AG09319 (cell line): ENCODE measurements at regions not wholly inside any gene's neighbourhood (a gene's known extent, or its start where the extent isn't known, plus 50 kb on each side); places are given as distances from the start of the nearest gene placed in this dataset.

ENCODE experiments used
- DNase-seq: peaks from one replicate; pipeline ENCODE4 v3.0.0-alpha.2; 2010; ENCODE audit warnings: low read depth; ENCODE audit errors: extremely low read depth
- TF ChIP-seq, protein P1 (sequence below): IDR thresholded peaks from 2 replicates; pipeline ENCODE4 v1.5.1; 2011; ENCODE audit warnings: low read depth, mild to moderate bottlenecking, inconsistent platforms, low read length, moderate library complexity

- TF ChIP-seq, protein P1, sequence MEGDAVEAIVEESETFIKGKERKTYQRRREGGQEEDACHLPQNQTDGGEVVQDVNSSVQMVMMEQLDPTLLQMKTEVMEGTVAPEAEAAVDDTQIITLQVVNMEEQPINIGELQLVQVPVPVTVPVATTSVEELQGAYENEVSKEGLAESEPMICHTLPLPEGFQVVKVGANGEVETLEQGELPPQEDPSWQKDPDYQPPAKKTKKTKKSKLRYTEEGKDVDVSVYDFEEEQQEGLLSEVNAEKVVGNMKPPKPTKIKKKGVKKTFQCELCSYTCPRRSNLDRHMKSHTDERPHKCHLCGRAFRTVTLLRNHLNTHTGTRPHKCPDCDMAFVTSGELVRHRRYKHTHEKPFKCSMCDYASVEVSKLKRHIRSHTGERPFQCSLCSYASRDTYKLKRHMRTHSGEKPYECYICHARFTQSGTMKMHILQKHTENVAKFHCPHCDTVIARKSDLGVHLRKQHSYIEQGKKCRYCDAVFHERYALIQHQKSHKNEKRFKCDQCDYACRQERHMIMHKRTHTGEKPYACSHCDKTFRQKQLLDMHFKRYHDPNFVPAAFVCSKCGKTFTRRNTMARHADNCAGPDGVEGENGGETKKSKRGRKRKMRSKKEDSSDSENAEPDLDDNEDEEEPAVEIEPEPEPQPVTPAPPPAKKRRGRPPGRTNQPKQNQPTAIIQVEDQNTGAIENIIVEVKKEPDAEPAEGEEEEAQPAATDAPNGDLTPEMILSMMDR, result no peak
- DNase-seq, result no peak
These were observed 279.6 kb upstream of the TMEM132C start for GRCh38 chr12:127987199-127987901.

DNA sequence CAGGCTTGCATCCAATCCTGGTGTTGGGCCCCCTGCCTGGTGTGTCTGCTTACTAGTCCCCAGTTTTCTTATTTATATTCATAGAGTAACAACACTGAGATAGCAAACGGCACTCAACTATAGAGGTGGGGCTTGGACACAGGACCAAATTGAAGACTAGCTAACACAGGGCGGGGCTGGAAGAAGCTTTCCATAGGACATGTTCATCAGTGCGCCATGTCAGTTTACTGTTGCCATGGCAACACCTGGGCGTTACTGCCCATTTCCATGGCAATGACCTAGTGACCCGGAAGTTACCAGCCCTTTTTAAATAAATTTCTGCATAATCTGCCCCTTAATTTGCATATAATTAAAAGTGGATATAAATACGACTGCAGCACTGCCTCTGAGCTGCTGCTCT lies 275.5 kb upstream of the TMEM132C start:
- no peak for DNase-seq
- TF ChIP-seq, protein P1, result no peak

GRCh38 chr12:127998988-127999387 lies 268.0 kb upstream of the TMEM132C start:
- TF ChIP-seq, protein P1, result no peak
- no peak for DNase-seq

GRCh38 chr12:128004383-128004938 lies 262.5 kb upstream of the TMEM132C start:
- DNase-seq, result no peak
- TF ChIP-seq, protein P1, result no peak

DNA sequence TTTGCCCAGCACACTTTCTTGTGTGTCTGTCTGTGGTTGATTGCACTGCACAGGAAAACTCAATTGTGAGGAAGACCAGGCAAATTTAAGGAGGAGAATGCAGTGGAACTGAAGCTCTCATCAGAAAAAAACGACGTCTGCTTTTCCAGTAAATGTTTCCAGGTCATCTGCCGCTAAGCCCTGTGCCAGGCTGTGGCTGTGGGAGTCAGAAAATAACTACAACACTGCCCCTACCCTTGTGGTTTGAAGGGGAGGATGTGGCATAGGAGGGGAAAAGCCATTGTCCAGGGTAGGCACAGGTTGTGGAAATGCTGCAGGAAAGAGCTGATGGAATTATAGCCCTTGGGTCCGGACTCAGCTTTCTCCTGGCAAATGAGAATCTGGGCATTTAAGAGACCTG lies 259.7 kb upstream of the TMEM132C start:
- no peak for DNase-seq
- TF ChIP-seq, protein P1, result no peak

GRCh38 chr12:128008341-128008740 lies 258.6 kb upstream of the TMEM132C start:
- TF ChIP-seq, protein P1, result no peak
- DNase-seq, result no peak

DNA sequence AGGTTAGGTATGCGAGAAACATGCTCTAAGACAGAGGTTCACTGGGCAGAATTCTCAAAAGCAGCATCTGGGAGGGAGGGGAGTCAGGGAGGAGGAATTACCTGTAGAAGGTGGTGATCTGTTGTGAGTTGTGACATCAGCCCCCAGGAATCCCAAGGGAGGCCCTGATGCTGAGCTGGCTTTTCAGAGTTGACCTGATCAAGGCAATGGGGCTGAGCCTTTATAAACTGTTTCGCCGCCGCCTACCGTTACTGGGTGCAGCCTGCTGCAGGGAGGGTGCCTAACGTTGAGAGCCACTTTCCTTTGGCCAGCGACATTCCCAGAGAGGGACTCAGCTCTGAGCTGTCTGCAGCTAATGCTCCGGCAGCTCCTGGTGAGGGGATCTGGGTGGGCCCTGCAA lies 257.9 kb upstream of the TMEM132C start:
- TF ChIP-seq, protein P1, result no peak
- DNase-seq, result no peak
